HG02763 (cell line): ENCODE measurements at regions not wholly inside any gene's neighbourhood (a gene's known extent, or its start where the extent isn't known, plus 50 kb on each side); places are given as distances from the start of the nearest gene placed in this dataset.
"Not testable (repeated sequence)": the region's sequence is repeated elsewhere in the genome, so short reads cannot be mapped to it uniquely, and the experiment has no call there.

ENCODE experiments used
- ATAC-seq: cut with Tn5 transposase; IDR thresholded peaks from one replicate; pipeline ENCODE4 v1.9.1; 2021; ENCODE audit warnings: mild to moderate bottlenecking, moderate library complexity; ENCODE audit not compliant: unreplicated experiment

- ATAC-seq = no peak
Observed at GRCh38 chr1:10910681-10911489, 101.6 kb upstream of the TARDBP start.

- no peak for ATAC-seq
Observed at GRCh38 chr1:10911490-10912166, 100.8 kb upstream of the TARDBP start.

GRCh38 chr1:10912441-10912840 is 100.0 kb upstream of the TARDBP start:
- no peak for ATAC-seq

GRCh38 chr1:10914056-10914455 is 98.4 kb upstream of the TARDBP start:
- ATAC-seq = no peak

- ATAC-seq = no peak
Observed at GRCh38 chr1:10915594-10915993, 96.9 kb upstream of the TARDBP start.

GRCh38 chr1:10916311-10916710 is 96.1 kb upstream of the TARDBP start:
- no peak for ATAC-seq

GRCh38 chr1:10916991-10917390 is 95.5 kb upstream of the TARDBP start:
- no peak for ATAC-seq

- no peak for ATAC-seq
Observed at GRCh38 chr1:10917513-10918454, 94.7 kb upstream of the TARDBP start.

- no peak for ATAC-seq
Observed at GRCh38 chr1:10918531-10918930, 93.9 kb upstream of the TARDBP start.

- no peak for ATAC-seq
Observed at GRCh38 chr1:10920063-10920626, 92.3 kb upstream of the TARDBP start.

GRCh38 chr1:10922315-10923060 is 90.0 kb upstream of the TARDBP start:
- not testable (repeated sequence) for ATAC-seq

- no peak for ATAC-seq
Observed at GRCh38 chr1:10924030-10924429, 88.4 kb upstream of the TARDBP start.

- no peak for ATAC-seq
Observed at GRCh38 chr1:10928654-10929053, 83.8 kb upstream of the TARDBP start.

- ATAC-seq = no peak
Observed at GRCh38 chr1:10932088-10932487, 80.4 kb upstream of the TARDBP start.

GRCh38 chr1:10934150-10934818 is 78.2 kb upstream of the TARDBP start:
- no peak for ATAC-seq

GRCh38 chr1:10935246-10935645 is 77.2 kb upstream of the TARDBP start:
- ATAC-seq = no peak

GRCh38 chr1:10935724-10936123 is 76.7 kb upstream of the TARDBP start:
- ATAC-seq = no peak

- ATAC-seq = no peak
Observed at GRCh38 chr1:10936998-10937901, 75.2 kb upstream of the TARDBP start.
